AG08395 (cell line): ENCODE measurements at regions not wholly inside any gene's neighbourhood (a gene's known extent, or its start where the extent isn't known, plus 50 kb on each side); places are given as distances from the start of the nearest gene placed in this dataset.

Experiments
- DNase-seq: peaks from one replicate; pipeline ENCODE4 v3.0.0; 2012; ENCODE audit warnings: mixed read lengths, low spot score

DNA sequence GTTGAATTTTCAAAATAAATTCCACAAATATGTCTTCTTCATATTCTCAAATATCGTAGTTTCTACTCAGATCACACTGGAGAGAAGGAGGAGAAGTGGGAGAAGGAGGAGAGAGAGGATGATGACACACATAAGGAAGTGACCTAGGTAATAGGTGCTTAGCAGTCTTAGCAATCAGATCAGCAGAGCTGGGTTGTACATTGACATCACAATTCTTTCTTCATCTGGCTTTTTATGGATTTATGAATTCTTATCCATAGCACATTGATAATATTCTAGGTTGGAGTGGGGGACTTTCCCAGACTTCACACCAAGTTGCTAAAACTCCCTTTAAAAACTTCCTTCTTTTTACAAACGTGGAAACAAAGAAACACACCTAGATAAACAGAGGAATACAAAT lies 86.9 kb downstream of the FGF9 start:
- no peak for DNase-seq

DNA sequence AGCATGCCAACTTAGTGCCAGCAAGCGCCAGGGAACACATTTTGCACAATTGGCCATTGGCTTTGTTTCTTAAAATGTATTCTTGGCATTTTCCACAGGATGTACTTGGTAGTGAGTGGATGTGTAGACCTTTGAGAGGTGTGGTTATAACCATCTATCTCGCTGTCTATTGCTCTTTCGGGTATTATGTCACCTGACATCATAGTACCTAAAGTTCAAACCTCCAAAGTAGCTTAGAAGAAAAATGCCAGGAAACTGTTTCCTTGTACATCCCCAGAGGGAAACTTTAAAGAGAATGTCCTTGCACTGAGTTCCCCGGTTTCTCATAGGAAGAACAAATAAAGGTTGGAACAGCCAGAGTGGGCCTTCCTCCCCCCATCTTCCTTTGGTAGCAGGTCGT lies 87.6 kb downstream of the FGF9 start:
- no peak for DNase-seq

DNA sequence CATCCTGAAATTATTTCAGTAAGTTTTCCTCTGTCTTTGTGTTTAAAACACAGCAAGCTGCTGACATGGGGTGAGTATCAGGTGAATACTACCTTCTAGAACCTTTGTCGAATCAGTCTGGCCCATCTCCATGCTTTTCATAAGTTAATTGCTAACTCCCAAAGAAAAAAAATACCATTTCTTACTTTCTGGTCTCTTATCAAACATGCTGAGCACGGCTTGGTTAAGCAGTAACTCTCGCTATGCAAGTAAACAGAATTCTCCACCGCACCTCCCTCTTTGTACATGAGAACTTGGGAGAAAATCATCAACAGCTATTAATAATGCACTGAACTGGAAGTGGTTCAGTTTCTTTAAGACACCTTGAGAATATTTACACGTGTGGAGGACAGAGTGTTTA lies 88.6 kb downstream of the FGF9 start:
- no peak for DNase-seq

DNA sequence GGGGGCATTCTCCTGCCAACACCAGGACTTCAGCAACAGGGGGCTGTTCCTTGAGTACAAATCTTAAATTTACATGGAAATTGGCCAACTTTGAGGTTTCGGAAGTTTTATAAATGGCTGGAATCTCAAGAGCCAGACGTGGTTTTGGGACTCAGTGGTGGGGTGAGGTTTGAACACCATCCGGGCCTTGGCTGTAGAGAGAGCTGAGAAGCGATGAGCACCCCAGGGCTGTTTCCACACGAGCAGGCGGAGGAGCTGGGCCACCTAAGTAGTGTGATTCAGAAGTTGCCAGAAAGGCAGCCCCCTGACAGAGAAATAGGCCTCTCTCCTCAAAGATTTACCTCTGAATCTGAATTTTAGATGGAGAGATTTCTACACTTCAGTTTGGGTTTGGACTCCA lies 89.0 kb downstream of the FGF9 start:
- no peak for DNase-seq

- DNase-seq, result no peak
Observed at GRCh38 chr13:21761770-21762169, 90.9 kb downstream of the FGF9 start.

DNA sequence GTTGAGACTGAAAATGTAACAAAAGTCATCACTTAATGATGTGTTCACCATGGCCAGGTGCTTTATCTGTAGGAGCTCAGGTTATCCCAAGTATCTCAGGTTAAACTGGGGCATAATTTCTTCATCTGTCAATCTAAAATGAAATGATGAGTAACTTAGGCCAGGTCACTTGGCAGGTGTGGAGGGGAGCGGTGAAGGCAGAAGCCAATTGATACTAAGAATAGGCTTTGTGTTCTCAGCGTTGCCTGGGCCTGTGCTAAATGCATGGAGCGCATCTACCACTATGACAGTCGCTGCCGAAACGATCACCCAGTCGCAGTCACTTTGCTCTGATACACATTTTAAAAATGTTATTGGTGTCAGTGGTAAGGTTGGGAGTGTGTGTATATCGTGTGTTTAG lies 91.6 kb downstream of the FGF9 start:
- DNase-seq, result no peak

GRCh38 chr13:21767032-21767431 lies 96.2 kb downstream of the FGF9 start:
- DNase-seq, result no peak

- DNase-seq, result no peak
Observed at GRCh38 chr13:21771075-21771474, 100.2 kb downstream of the FGF9 start.

- DNase-seq, result no peak
Observed at GRCh38 chr13:21777166-21777565, 106.3 kb downstream of the FGF9 start.

- no peak for DNase-seq
Observed at GRCh38 chr13:21777813-21778212, 106.9 kb downstream of the FGF9 start.

GRCh38 chr13:21782736-21783135 lies 111.9 kb downstream of the FGF9 start:
- no peak for DNase-seq

DNA sequence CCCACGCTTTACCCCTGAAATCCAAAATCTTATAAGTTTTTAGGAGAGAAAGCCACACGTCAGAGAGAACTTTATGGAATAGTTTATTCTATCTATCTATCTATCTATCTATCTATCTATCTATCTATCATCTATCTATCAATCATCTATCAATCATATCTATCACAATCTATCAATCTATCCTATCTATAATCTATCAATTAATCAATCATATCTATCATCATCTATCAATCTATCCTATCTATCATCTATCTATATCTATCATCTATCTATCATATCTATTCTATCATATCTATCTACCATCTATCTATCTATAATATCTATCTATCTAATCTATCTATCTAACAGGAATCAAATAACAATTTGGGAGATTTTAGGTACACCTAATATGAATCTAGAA lies 115.1 kb downstream of the FGF9 start:
- no peak for DNase-seq

DNA sequence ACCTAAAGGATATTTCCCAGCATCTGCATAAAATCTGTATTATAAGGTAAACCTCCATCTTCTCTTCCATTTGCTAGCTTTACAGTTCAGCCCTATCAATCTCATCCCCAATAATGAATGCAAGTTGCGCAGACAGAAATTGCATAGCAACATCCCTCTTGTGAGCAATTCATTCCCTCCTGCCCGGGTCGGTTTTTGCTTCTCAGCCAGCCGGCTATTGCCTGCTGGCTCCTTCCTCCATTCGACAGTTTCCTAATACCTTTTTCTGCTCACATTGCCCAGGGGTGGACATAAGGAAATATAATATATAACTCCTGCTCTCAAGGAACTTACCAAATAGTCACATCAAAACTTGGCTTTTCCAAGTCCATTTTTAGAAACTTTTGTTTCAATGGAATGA lies 125.2 kb downstream of the FGF9 start:
- no peak for DNase-seq

DNA sequence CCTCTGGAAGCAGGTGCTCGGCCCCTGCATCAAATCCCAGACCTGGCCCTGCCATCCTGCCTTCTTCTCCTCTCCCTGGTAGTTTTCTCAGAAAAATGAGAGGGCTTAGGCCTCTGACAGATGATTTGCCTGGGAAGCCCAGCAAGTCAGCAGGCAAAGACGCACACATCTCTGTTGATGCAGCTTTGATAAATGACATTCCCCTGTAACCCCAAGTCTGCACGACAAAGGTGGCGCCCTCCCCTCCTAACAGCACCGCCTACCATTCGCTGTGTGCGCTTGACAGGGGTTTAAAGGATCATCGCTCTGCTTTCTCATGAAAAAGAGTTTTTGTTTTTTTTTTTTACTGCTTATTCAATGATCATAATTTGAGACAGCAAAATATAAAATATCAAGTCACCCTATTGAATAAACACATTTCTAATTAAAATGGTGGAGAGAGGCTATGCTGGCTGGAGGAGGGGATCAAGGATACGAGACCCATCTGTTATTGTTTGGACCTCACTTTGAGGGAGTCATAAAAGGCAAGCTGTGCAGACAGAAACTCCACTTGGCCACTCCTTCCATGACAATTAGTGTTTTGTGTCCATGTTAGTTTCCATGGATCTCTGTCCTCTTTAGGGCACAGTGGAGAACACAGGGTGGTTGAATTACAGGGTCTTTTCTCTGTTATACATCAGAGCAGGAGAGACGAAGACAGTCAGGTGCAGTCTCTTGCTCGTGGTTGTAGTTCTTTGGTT lies 126.1 kb downstream of the FGF9 start:
- no peak for DNase-seq

GRCh38 chr13:21797736-21798135 lies 126.9 kb downstream of the FGF9 start:
- no peak for DNase-seq

DNA sequence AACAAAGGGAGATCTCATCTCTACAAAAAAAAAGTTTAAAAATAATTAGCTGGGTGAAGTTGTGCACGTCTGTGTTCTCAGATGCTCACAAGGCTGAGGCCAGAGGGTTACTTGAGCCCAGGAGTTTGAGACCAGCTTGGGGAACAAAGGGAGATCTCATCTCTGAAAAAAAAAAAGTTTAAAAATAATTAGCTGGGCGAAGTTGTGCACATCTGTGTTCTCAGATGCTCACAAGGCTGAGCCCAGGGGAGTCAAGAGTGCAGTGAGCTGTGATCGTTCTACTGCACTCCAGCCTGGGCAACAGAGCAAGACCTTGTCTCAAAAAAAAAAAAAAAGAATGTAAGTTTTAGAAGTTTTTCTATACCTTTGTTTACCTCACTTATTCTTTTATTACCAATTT lies 127.3 kb downstream of the FGF9 start:
- no peak for DNase-seq

GRCh38 chr13:21799671-21800070 lies 128.8 kb downstream of the FGF9 start:
- no peak for DNase-seq

- DNase-seq, result no peak
Observed at GRCh38 chr13:21800837-21801616, 130.2 kb downstream of the FGF9 start.

- no peak for DNase-seq
Observed at GRCh38 chr13:21805733-21806132, 134.9 kb downstream of the FGF9 start.

- DNase-seq, result no peak
Observed at GRCh38 chr13:21812192-21812626, 141.3 kb downstream of the FGF9 start.

DNA sequence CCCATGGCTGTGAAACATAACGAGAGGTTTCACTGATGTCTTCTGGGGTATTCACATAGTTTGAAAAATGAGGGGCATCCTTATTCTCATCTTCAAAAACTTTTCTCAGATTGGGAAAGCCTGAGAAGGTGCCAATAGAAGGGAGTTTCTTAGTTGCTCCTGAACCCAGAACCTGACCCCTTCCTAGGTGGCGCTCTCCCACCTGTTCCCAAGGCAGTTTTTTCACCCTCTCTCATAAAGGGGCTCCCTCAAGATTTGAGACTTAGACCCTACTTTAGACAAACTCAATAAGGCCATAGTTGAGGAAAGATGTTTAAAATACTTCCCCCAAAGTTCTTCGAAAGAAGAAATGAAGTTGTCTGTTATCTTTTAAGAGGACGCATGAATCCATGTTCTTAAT lies 142.2 kb downstream of the FGF9 start:
- DNase-seq, result no peak

DNA sequence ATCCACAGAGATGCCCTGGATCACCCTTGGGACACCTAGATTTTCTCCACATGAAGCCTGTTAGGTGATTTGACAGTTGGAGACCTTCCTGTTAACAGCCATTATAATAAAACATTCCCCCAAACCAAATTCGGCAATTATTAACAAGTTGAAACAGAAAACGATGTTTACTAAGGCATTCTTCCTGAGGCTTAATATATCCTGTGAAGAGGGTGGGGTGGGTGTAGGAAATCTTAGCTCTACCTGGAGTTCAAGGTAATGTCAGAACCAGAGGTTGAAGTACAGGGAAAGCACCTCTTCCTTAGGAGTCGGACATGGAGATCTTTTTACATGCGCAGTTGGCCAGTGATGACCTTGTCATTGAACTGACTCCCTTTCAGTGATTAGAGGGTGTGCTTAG lies 143.0 kb downstream of the FGF9 start:
- DNase-seq, result no peak

DNA sequence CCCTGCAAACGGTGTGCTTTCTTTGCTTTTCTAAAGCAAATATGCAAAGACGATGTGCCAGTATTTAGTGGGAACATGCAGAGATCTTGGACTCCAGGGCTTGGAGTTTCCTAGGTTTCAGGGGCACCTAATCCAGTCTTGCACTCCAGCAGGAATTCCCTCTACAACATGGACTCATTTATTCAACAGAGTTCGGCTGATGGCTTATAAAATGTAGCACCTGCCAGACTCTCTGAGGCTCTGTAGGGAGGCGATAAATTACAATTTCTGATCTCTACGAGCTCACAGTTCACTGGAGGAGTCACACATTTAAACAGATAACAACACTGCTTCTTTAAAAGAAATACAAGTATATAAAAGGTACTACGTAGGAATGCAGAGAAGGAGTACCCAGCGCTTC lies 143.7 kb downstream of the FGF9 start:
- DNase-seq, result no peak

GRCh38 chr13:21817878-21818277 lies 147.0 kb downstream of the FGF9 start:
- no peak for DNase-seq
